ENCODE measurements at regions not wholly inside any gene's neighbourhood (a gene's known extent, or its start where the extent isn't known, plus 50 kb on each side); places are given as distances from the start of the nearest gene placed in this dataset.

DNA sequence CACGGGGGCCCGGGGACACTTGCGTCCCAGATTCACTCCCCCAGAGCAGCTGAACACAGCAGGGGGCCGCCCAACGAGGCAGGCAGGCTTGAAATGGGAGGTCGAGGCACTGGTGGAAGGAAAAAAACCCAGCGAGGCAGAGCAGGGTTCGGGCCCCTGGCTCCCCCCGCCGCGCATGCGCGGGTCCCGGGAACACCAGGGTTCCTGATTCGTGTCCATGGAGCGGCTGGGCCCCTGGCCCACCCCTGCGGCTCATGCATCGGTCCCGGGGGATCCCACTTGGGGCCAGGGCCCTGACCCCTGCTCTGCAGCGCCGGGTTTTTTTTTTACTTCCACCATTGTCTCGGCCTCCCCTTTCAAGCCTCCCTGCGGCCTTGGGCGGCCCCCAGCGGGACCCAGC lies 321.5 kb downstream of the ALG10 start:
- no peaks in the 10 kb centered on the region for H3K4me1 ChIP-seq
- no peaks in the 10 kb centered on the region for H3K9me3 ChIP-seq
- no peak overlapping the region for H3K27ac ChIP-seq
- no peak for DNase-seq
- TF ChIP-seq, protein P1, sequence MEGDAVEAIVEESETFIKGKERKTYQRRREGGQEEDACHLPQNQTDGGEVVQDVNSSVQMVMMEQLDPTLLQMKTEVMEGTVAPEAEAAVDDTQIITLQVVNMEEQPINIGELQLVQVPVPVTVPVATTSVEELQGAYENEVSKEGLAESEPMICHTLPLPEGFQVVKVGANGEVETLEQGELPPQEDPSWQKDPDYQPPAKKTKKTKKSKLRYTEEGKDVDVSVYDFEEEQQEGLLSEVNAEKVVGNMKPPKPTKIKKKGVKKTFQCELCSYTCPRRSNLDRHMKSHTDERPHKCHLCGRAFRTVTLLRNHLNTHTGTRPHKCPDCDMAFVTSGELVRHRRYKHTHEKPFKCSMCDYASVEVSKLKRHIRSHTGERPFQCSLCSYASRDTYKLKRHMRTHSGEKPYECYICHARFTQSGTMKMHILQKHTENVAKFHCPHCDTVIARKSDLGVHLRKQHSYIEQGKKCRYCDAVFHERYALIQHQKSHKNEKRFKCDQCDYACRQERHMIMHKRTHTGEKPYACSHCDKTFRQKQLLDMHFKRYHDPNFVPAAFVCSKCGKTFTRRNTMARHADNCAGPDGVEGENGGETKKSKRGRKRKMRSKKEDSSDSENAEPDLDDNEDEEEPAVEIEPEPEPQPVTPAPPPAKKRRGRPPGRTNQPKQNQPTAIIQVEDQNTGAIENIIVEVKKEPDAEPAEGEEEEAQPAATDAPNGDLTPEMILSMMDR (IDR thresholded peaks at IDR 0.05): no peak
- no peak for TF ChIP-seq POLR2A (IDR thresholded peaks at IDR 0.05)
- no peaks in the 10 kb centered on the region for H3K27me3 ChIP-seq
- no peak overlapping the region for H3K4me3 ChIP-seq (replicated peaks in 1 of 3)
- 67 to 73% methylated on average over 17 to 25 of the region's 25 CpGs for WGBS, 2 donors
- H3K36me3 ChIP-seq: no peaks in the 10 kb centered on the region
- intact Hi-C loops (cut with DNase I): no loop called here

GRCh38 chr12:34344851-34345522 lies 322.7 kb downstream of the ALG10 start:
- intact Hi-C loops (cut with DNase I): no loop called here
- no peak for DNase-seq
- Histone ChIP-seq H3K4me1 (no peaks in the 10 kb centered on the region), H3K4me3 (replicated peaks in 1 of 3) (no peak overlapping the region), H3K9me3 (no peaks in the 10 kb centered on the region), H3K27ac (no peak overlapping the region), H3K36me3 (no peaks in the 10 kb centered on the region), H3K27me3 (no peaks in the 10 kb centered on the region)
- 68 to 69% methylated on average over 21 to 37 of the region's 37 CpGs for WGBS, 2 donors
- TF ChIP-seq POLR2A (IDR thresholded peaks at IDR 0.05): no peak
- TF ChIP-seq, protein P1 (IDR thresholded peaks at IDR 0.05): no peak

GRCh38 chr12:34345801-34346200 lies 323.5 kb downstream of the ALG10 start:
- TF ChIP-seq POLR2A (IDR thresholded peaks at IDR 0.05): no peak
- TF ChIP-seq, protein P1 (IDR thresholded peaks at IDR 0.05): no peak
- no peak overlapping the region for H3K4me3 ChIP-seq (replicated peaks in 1 of 3)
- 38 to 40% methylated on average over 19 to 31 of the region's 31 CpGs for WGBS, 2 donors
- H3K27ac ChIP-seq: no peak overlapping the region
- H3K4me1 ChIP-seq: no peaks in the 10 kb centered on the region
- intact Hi-C loops (cut with DNase I): no loop called here
- no peak for DNase-seq
- no peaks in the 10 kb centered on the region for H3K27me3 ChIP-seq
- no peaks in the 10 kb centered on the region for H3K9me3 ChIP-seq
- no peaks in the 10 kb centered on the region for H3K36me3 ChIP-seq

GRCh38 chr12:34346372-34347034 lies 324.2 kb downstream of the ALG10 start:
- TF ChIP-seq, protein P1 (IDR thresholded peaks at IDR 0.05): no peak
- no peak for TF ChIP-seq POLR2A (IDR thresholded peaks at IDR 0.05)
- Histone ChIP-seq H3K9me3 (no peaks in the 10 kb centered on the region), H3K27me3 (no peaks in the 10 kb centered on the region), H3K4me1 (no peaks in the 10 kb centered on the region), H3K4me3 (replicated peaks in 1 of 3) (no peak overlapping the region), H3K27ac (no peak overlapping the region), H3K36me3 (no peaks in the 10 kb centered on the region)
- intact Hi-C loops (cut with DNase I): no loop called here
- 53 to 59% methylated on average over 39 of the region's 39 CpGs for WGBS, 2 donors
- DNase-seq: no peak

DNA sequence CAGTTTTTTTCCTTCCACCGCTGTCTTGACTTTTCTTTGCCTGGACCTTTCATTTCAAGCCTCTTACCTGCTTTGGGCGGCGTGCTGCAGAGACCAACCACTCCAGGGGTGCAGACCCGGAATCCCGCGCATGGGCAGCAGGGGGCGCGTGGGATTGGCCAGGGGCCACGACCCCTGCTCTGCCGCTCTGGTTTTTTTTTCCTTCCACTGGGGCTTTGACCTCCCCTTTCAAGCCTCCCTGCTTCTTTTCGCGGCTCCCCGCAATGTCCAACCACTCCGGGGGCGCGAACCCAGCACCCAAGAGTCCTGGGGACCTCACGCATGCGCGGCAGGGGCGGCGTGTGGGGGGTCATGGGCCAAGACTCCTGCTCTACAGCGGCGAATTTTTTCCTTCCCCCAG lies 325.1 kb downstream of the ALG10 start:
- Histone ChIP-seq H3K9me3 (no peaks in the 10 kb centered on the region), H3K4me3 (replicated peaks in 1 of 3) (no peak overlapping the region), H3K27ac (no peak overlapping the region), H3K36me3 (no peaks in the 10 kb centered on the region), H3K27me3 (no peaks in the 10 kb centered on the region), H3K4me1 (no peaks in the 10 kb centered on the region)
- no peak for DNase-seq
- intact Hi-C loops (cut with DNase I): no loop called here
- 46 to 60% methylated on average over 23 of the region's 23 CpGs for WGBS, 2 donors
- TF ChIP-seq, protein P1 (IDR thresholded peaks at IDR 0.05): no peak
- TF ChIP-seq POLR2A (IDR thresholded peaks at IDR 0.05): no peak

All from thyroid gland (tissue), 4 donors.